ENCODE measurements at regions not wholly inside any gene's neighbourhood (a gene's known extent, or its start where the extent isn't known, plus 50 kb on each side); places are given as distances from the start of the nearest gene placed in this dataset.

GRCh38 chr11:134763030-134763388 lies 351.0 kb upstream of the B3GAT1 start:
- TF ChIP-seq CTCF (IDR thresholded peaks at IDR 0.05) (no peak), POLR2A (IDR thresholded peaks at IDR 0.05) (no peak)

Measured in lower leg skin (tissue), 3 donors.